H4 (cell line): ENCODE measurements at regions not wholly inside any gene's neighbourhood (a gene's known extent, or its start where the extent isn't known, plus 50 kb on each side); places are given as distances from the start of the nearest gene placed in this dataset.

ENCODE experiments used
- DNase-seq: peaks from one replicate; pipeline ENCODE4 v3.0.0-alpha.2; 2015; ENCODE audit warnings: low spot score

DNA sequence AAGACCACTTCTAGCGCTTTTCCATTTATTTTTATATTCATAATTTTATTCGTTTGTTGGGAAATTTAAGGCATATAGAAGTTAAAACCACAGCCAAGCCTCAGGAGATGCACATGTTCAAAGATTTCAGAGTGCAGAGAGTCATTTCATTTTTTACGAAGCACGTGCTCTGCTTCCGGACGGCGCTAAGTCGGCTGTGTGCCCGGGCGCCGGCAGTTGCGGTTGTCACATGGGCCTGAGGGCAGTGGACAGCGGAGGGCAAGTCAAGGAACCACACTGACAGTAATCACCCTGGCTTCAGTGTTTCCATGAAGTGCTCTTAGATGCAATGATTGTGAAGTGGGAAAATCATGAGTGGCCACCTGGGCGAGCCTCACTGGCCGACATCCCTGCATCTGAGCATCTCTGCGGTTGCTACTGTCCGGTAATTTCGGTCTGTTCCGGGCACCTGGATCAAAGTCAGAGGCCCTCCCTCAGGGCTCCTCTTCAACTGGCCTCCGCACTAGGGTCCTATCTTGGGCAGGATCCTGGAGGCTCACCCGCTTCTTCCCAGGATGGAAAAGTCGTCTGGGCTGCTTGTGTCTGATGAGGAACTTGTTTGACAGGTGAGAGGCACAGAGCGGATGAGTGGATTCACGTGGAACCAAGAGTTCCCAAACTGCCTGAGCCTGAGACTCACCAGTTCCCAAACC is 90.8 kb downstream of the DACT2 start:
- DNase-seq, result no peak

DNA sequence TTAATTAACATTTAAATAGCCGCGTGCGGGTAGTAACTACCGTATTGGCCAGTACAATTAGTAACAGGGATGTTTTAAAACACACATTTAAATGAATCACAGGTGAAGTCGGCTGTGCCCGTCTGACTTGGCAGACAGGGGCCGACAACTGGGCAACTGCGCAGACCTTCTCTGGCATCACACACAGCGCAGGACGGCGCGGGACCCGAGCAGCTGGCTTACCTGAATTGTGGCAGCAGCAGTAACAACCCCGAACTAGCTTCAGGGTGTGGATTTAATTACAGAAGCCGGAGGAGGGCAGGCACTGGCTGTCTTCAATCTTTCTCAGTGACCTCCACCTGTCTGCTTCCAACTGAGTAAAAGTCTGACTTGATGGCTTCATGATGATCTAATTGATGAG is 91.7 kb downstream of the DACT2 start:
- no peak for DNase-seq

DNA sequence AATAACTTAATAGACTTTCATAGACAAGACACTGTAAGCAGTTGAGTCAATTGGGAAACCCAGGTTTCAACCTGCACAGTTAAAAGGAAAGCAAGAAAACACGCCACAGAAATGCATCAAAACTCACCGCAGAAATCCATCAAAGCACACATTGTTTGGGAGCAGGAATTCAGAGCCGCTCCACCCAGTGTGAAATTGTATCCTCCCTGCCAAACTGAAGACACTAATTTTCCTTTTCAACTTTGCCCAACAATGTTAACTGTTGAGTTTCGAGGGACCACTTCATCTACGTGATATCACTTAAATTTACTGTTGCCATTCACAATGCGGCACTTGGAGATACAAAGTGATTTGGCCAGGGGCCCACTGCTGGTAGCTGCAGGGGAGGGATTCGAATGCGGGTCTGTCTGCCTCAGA is 92.7 kb downstream of the DACT2 start:
- no peak for DNase-seq

DNA sequence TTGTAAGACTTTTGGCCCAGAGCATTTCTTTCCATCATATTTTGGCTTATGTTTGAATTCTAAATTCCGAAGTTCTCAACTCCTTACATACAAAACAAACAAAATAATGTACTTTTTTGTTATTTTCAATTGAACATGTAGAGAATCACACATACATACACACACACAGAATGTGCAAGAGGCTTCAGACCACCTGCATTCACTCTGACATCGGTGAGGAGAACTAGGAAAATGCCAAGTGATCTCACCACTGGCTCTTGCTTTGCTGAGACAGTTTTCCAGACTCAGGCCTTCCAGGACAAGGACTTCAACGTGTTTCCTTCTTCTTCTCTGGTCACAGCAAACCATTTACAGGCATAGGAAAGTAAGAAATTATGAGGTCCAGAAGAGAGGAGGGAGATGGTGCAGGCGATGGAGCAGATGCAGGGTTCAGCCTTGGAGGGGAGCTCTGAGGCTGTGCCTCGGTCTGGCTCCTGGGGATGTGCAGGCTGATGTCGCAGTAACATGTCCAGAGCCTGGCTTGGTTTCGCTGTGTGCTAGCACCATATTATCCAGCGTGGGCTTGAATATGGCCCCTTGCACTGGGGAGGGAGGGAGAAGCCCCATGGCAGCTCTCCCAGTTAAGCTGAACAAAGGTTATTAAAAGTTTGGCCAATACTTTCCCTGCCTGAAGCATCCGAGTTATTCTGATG is 93.4 kb downstream of the DACT2 start:
- DNase-seq, result no peak

DNA sequence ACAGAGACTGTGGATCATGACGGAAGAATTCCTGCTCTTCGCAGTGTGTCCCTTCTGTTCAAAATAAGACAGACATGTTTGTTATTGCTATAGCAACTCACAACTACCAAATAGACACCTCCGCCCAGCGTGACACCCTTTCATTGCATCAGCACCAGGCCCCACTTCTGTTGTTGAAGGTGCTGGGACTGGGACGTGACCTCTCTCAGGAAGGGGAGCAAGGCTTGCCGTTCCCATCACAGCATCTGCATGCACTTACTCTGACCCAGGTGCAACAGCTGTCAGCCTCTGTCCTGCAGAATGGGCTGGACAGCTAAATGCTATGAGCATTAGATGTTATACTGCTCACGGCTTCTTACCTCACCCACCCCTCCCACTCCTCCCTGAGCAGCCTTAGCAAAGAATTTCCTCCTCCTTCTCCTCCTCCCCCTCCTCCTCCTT is 94.1 kb downstream of the DACT2 start:
- no peak for DNase-seq

DNA sequence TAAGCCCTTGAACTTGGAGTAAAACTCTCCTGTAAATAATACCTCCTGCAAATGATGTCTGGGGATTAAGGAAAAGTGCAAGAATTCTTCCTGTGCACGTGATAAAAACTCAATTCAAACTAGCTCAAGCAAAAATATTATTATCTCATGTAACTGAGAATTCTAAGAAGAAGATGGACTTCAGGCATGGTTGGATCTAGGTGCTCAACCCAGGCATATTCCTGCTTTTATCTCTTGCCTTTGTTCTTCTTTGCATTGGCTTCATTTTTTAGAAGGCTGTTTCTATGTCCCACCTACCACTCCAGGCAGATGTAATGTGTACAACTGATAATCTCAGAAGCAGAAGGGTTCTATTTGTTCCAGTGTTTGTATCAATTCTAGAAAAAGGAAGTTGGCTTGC is 95.8 kb downstream of the DACT2 start:
- no peak for DNase-seq

DNA sequence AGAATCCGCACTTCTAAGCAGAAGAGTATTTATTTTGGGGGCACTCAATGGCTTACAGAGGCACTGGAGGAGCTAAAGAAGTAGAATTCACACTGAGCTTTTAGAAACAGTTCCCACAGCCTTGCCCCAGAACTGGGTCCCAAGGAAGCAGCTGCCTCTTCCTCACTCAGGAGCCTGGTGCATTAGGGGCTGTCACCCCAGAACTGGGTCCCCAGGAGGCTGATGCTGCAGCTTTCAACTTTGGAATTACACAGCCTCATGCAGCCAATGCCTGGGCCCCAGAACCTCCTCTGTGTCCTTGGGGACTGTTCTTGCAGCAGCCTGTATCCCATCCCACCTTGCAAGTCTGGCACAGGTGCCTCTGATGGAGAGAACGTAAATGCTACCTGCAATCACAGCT is 96.4 kb downstream of the DACT2 start:
- no peak for DNase-seq

DNA sequence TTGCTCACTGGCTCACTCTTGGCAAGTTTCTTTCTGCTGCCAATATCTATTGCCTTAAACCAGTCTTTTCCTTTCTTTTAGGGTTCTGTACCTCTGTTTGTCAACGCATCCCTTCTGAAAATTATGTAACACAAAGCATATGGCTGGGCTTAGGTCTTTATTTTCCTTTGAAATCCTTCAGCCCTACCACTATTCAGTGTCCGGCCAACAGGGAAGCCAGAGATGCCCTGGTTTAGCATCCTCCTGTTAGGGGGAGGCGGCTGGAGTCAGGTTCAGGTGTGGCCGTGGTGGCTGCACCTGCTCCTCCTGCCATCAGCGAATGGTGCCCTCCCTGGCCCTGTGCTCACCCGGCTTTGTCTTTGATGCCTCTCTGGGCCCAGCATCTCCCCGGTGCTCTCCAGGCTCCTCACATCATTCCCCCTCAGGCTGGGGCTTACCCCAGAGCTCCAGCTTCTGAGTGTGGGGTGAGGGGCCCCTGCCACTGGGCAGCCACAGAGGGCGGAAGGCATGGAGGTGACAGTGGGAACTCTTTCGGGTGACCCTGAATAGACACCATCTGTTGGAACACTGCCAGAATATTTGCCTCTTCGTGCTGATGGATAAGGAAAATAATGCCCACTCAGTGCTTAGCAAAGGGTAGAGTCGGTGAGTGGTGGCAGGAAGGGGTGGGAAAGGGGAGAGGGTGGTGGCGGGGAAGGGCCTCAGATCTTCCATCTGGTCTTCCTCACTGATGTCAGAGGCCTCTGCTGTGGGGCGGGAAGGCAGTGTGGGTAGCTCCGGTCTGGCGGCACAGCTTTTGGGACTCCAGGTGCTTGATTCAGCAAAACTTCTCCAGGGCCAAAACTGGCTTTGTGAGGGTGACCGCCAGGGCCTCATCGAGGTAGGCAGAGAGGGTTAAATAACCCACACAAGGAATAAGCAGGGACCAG is 97.2 kb downstream of the DACT2 start:
- no peak for DNase-seq

DNA sequence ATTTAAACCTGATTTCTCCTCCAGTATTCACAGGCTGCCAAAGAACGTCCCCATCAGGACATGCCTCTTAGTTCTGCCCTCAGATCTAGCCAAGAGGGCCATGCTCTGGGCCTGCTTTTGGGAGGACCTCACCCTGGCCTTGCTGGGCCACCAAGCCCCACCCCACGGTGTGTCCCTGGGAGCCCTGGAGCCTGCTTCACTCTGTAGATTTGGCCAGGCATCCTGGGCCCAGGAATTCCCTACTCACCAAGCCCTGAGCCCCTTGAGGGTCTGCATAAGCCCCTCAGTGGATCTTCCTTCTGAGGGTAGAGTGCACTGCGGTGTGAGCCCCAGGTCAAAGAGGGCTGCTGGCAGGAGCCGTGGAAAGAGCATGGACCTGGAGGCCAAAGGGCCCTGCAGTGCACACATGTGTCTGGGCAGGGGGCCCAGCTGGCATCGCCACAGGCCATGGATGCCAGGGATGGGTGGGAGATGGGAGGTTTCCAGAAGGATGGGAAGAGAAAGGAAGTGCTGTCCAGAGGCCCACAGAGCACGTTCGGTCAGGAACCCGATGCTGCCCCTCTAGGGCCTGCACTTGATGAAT is 98.0 kb downstream of the DACT2 start:
- no peak for DNase-seq

DNA sequence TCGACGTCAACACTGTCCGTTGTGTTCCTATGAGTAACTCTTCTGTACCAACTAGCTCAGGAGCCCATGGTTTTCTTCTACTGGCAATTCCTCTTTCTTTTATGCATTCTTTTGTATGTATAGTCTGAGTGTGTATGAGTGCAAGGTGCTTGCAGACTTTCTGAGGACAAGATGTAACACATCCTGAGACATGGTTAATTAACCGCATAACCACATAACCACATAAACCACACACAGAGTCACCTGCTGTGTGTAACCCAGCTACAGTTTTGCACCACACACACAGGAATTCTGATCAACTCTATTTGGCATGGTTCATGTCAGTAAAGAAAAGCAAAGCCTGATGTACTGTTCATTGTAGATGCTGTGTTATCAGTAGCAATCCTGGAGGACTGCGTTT is 98.6 kb downstream of the DACT2 start:
- DNase-seq, result no peak

DNA sequence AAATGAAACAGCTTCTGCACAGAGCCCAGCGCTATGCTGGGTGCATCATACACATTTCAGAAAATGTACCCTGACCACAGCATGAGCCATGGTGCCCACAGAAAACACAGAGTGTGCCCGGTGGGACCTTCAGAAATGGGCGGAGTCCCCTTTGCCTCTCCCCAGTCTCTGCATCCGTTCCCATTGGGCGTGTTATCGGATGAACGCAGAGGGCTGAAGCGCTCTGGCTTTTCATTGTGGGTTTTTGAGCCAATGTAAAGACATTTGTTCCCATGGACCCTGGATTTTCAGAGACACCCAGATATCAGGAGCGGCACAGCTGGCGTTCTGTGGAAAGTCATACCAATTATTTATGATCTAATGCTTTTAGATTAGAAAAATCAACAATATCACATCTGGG is 99.8 kb downstream of the DACT2 start:
- DNase-seq, result no peak

DNA sequence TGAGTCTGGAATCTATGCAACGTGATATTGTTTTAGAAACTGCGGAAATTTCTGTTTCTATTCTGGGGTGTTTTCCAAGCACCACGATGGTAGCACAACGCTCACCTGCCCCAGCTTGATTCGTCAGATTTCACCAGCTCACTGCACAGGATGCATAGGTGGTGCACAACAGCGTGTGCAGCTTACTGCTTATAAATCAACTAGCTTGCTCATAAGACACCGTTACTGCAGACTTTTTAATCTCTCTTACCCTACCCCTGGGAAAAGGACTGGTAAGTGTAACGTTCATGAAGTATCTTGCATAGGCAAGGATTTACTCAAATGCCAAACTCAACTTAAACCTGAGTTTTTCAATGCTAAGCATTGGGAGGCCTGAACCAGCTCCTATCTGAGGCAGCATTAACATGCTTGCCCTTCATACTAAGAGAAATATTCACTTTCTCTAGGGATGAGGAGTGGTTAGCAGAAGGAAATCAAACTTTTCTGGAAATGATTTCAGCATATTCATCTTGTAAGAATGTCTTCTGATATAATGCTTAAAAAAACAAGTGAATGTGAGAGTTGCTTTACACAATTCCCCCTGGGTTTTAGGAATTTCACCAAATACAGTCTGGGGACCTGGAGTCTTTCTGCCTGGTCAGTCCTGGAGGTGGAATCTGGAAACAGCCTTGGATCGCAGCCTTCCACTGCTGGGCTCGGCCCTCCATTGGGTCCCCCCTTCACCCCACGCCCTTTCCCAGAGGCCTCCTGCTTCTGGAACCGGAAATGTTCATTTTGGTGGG is 100.6 kb downstream of the DACT2 start:
- DNase-seq, result no peak

DNA sequence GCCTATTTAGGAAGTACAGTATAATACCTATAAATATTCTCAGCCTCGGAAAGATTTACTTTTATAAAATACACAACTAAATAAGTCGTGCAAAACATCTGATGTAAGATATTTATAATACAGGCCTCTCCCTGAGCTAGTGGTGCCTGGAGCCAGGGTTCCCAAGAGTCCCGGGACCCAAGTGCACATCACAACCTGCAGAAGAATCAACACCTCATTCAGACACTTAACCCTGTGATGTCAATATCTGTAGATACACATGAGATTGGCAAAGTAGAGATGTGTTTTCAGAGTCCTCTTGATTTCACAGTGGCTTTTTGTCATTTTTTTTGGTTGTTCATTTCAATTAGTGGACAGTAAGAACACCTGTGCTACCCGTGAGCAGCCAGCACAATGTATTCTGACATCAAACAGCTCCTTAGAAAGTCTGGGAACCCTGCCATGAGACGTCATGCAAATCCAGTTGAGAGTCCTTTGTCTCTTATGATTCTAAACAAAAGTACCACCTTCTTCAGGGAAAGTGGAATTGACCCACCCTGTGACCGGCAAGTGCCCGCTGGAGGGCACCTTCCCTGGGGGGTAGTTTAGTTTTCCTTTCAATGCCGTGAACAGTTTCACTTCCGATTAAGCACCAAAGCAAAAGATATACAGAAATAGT is 101.6 kb downstream of the DACT2 start:
- no peak for DNase-seq

DNA sequence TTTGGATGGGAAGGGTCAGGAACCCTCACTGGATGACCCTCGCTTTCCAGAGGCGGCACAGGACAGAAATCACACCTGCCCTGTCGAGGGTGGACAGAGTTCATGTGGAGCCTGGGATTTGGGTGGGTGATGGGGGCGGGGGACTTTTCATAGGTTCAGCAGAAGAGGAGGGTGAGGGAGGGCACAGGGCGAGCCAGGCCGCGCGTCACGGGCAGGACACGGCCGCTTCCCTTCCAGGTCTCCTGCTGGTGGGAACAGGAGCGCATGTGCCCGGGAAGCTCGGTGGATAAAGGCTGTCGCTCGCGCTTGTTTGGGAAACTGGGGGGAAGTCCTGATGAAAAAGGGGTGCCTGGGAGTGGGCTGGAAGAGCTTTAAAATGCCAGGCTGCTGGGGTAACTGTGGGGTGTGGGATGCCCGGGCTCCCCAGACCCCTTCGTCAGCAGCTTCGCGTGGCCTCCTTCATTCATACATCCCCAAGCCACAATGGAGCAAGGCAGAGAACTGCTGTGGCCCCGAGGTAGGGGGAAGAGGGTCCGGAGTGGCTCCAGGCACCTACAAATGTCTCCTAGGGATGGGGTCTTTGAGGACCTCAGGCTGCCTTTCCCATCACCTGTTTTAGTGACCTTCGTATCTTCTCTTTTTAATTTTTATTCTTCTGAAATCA is 102.2 kb downstream of the DACT2 start:
- DNase-seq, result no peak

DNA sequence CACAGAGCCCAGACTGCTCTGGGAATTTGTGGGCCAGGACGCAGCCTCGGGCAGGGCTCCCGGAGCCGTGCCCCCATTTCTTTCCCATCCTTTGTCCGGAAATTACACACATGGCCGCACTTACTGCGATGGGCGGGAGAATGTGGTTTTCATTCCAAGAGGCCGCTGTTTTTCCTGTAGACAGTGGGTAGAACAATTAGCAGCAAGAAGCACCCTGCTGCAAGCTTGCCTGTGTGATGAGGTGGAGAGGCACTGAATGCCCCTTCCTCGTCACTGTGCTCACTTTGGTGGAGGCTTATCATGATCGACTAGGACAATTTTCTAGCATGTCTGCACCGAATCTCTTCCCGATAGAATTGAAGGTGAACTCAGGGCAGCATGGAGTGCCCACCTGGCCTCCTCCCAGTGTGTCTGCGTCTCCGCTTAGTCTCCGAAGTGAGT is 102.8 kb downstream of the DACT2 start:
- no peak for DNase-seq

DNA sequence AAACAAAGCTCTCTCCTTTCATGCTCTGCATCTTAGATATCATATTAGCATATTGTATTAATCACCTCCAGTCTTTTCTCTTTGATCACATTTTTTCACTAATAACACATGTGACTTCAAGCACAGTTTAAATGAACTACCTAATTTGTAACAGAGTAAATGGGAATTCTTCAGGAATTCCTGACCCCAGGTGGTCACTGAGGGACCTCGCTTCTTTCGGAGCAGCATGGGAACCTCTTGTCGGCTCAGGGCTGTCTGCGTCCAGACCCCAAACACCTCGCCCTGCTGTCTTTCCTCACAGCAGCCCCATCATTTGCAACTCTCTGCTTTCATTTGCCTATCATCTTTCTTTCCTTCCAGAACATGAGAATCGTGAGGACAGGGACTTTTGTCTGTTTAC is 103.5 kb downstream of the DACT2 start:
- DNase-seq, result no peak

DNA sequence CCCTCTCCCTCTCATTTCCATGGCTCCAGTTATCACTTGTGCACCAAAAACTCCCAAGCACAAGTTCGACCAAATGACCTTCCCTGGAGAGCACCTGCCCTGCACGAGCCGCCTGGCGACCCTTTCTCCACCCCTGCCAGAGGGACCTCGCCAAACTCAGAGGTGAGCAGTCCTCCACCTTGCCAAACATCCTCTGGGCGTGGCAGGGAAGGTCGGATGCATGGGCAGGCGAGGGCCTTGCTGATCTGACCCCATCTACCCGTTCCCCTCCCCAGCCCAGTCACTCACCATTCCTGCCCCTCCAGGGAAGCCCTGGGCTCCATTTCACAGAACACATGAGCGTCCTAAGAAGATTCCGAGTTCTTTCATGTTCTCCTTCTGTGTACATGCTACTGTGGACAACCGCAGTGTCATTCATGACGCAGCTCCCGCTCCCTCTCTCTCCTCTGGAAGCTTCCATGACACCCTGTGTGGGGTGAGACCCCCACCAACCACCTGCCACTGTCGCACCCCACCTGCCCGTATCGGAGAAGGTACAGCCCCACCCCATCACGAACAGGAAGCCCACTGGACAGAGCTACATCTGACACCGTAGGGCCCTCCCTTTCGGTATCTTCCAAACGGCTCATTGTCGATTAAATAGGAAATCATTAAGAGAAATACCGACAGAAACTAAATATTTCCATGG is 104.3 kb downstream of the DACT2 start:
- DNase-seq, result no peak

DNA sequence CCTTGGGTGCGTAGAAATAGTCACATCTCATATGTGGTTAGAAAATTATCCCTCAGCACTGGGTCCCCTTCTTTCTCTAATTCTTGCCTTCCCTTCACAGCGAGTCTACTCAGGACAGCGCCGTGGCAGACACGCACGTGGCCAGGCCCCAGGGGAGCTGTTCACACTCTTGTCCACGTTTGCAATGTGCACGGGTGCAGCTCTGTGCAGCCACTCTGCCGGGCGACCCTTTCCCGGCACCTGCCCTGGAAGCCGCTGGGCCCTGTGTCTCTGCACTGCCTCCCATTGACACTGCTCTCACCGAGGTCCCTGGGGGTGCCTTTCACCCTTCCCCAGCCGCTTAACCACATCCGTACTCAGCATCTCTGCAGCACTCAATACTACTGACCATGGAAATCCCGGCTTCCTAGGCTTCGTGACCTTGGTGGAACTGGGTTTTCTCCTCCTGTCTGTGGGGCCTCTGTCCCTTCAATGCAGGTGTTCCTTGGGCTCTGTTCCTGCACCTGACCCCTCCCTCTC is 104.9 kb downstream of the DACT2 start:
- no peak for DNase-seq

DNA sequence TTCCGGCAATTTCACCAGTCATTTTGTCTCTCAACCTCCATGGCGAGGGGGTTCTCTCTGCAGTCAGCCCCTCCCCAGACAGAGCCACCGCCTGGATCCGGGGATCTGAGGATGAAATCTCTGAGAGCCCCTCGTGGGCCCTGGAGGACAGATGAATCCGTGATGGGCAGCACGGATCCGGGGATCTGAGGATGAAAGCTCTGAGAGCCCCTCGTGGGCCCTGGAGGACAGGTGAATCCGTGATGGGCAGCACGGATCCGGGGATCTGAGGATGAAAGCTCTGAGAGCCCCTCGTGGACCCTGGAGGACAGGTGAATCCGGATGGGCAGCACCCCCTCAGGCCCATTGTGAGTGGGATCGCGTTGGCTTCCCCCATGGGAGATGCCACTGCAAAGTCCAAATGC is 106.5 kb downstream of the DACT2 start:
- DNase-seq, result no peak
